ENCODE measurements at regions not wholly inside any gene's neighbourhood (a gene's known extent, or its start where the extent isn't known, plus 50 kb on each side); places are given as distances from the start of the nearest gene placed in this dataset.

GRCh38 chr1:186739515-186739914, 59.3 kb upstream of the PTGS2 start:
- TF ChIP-seq, protein P1, sequence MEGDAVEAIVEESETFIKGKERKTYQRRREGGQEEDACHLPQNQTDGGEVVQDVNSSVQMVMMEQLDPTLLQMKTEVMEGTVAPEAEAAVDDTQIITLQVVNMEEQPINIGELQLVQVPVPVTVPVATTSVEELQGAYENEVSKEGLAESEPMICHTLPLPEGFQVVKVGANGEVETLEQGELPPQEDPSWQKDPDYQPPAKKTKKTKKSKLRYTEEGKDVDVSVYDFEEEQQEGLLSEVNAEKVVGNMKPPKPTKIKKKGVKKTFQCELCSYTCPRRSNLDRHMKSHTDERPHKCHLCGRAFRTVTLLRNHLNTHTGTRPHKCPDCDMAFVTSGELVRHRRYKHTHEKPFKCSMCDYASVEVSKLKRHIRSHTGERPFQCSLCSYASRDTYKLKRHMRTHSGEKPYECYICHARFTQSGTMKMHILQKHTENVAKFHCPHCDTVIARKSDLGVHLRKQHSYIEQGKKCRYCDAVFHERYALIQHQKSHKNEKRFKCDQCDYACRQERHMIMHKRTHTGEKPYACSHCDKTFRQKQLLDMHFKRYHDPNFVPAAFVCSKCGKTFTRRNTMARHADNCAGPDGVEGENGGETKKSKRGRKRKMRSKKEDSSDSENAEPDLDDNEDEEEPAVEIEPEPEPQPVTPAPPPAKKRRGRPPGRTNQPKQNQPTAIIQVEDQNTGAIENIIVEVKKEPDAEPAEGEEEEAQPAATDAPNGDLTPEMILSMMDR (IDR thresholded peaks at IDR 0.05), result no peak
- no peak for TF ChIP-seq POLR2A (IDR thresholded peaks at IDR 0.05)
